ENCODE measurements at regions not wholly inside any gene's neighbourhood (a gene's known extent, or its start where the extent isn't known, plus 50 kb on each side); places are given as distances from the start of the nearest gene placed in this dataset.

DNA sequence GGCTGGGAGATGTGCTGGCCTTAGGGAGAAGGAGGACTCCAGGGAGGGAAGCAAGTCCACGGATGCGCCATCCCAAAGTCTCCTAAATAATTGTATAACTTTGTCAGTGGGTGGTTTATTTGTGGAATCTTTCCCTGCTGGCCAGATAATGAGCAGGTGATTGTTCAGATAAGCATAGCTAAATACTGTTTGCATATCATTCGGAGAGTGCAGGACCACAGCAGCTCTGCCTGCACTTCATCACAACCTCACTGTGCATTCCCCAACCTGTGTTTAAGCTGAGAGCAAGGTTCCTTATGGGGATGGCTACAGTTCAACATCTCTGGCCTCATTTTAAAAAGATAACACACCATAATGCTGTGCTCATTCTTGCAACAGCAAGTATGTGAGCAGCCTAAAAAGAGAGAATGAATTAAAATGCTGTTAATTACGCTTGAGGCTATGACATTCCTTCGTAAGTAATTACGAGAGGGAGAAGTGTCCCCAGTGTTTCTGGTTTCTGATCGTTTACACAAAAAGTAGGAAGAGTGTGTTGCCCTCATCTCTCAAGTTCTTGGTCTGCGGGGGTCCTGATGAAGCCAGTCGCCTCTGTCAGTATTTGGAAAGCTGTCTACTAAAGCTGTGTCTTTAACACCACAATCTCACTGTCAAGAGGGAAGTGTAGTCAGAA is 272.0 kb upstream of the RORA start:
- H3K9me1 ChIP-seq (replicated peaks; ENCODE audit: control insufficient read depth, extremely low read depth, insufficient read depth, low read length): no peaks in the 10 kb centered on the region
- no peaks in the 10 kb centered on the region for H3K9me3 ChIP-seq (replicated peaks; ENCODE audit: control insufficient read depth, insufficient read depth, low read length)
- no peak overlapping the region for H2AFZ ChIP-seq (ENCODE audit: low read depth, low read length)
- FAIRE-seq (no peak), DNase-seq (ENCODE audit: low read depth, low spot score) (no peak)
- no peaks in the 10 kb centered on the region for H3K36me3 ChIP-seq (ENCODE audit: control insufficient read depth in 2 of 2, extremely low read depth in 1 of 2, insufficient read depth in 2 of 2, low read length in 2 of 2)
- intact Hi-C loops (cut with micrococcal nuclease) (no loop called here), dilution Hi-C loops (cut with MboI; ENCODE audit: extremely low pct_ligation_motif_present, low sequenced_read_pairs) (no loop called here)
- no peaks in the 10 kb centered on the region for H3K79me2 ChIP-seq (ENCODE audit: control insufficient read depth, insufficient read depth, low read length)
- ChIA-PET CTCF (interaction anchor here (1.0 kb wide), 1 partner anchor 16 kb away, joined by 3 read pairs; no protein-coding TSS in a partner anchor), POLR2A (no interaction called here)
- H3K4me2 ChIP-seq (ENCODE audit: insufficient read depth, low read length): no peak overlapping the region
- peaks cover 11% of the 10 kb centered on the region for H3K4me1 ChIP-seq (ENCODE audit: control insufficient read depth, extremely low read depth, insufficient read depth, low read length)
- H3K4me3 ChIP-seq (replicated peaks in 1 of 3; ENCODE audit: insufficient read depth in 1 of 3, low read depth in 1 of 3, low read length in 3 of 3): no peak overlapping the region
- no peaks in the 10 kb centered on the region for H4K20me1 ChIP-seq (replicated peaks; ENCODE audit: control insufficient read depth, extremely low read depth, insufficient read depth, low read length)
- TF ChIP-seq POLR2A (IDR thresholded peaks at IDR 0.05; ENCODE audit: low read depth, low read length) (no peak), POLR2AphosphoS5 (IDR thresholded peaks at IDR 0.05; ENCODE audit: insufficient read depth, low read depth, low read length) (no peak), GATA2 (IDR thresholded peaks at IDR 0.05; ENCODE audit: insufficient read depth, insufficient read length, low read depth, low read length) (no peak), JUN (IDR thresholded peaks at IDR 0.05; ENCODE audit: borderline replicate concordance, insufficient read depth, insufficient read length, low read depth) (no peak), EZH2 (IDR thresholded peaks at IDR 0.05; ENCODE audit: borderline replicate concordance, low read depth, low read length, severe bottlenecking) (no peak), FOS (IDR thresholded peaks at IDR 0.05; ENCODE audit: borderline replicate concordance, insufficient read depth, low read length) (no peak), MYC (IDR thresholded peaks at IDR 0.05; ENCODE audit: low read depth, low read length) (no peak)
- TF ChIP-seq, protein P1, sequence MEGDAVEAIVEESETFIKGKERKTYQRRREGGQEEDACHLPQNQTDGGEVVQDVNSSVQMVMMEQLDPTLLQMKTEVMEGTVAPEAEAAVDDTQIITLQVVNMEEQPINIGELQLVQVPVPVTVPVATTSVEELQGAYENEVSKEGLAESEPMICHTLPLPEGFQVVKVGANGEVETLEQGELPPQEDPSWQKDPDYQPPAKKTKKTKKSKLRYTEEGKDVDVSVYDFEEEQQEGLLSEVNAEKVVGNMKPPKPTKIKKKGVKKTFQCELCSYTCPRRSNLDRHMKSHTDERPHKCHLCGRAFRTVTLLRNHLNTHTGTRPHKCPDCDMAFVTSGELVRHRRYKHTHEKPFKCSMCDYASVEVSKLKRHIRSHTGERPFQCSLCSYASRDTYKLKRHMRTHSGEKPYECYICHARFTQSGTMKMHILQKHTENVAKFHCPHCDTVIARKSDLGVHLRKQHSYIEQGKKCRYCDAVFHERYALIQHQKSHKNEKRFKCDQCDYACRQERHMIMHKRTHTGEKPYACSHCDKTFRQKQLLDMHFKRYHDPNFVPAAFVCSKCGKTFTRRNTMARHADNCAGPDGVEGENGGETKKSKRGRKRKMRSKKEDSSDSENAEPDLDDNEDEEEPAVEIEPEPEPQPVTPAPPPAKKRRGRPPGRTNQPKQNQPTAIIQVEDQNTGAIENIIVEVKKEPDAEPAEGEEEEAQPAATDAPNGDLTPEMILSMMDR (IDR thresholded peaks at IDR 0.05; ENCODE audit: extremely low read depth in 1 of 2, insufficient read depth in 1 of 2, low read depth in 1 of 2, low read length in 2 of 2): no peak
- TF ChIP-seq, protein P2, sequence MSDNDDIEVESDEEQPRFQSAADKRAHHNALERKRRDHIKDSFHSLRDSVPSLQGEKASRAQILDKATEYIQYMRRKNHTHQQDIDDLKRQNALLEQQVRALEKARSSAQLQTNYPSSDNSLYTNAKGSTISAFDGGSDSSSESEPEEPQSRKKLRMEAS (IDR thresholded peaks at IDR 0.05; ENCODE audit: insufficient read depth, insufficient read length): no peak
- no peak overlapping the region for H3K9ac ChIP-seq (replicated peaks; ENCODE audit: extremely low read depth, insufficient read depth, low read length)
- no peak overlapping the region for H3K27ac ChIP-seq (ENCODE audit: insufficient read depth, low read depth, low read length)
- BruUV-seq (replicated peaks): no TSS peak
- peaks cover 11 to 13% of the 10 kb centered on the region in 2 experiments for H3K27me3 ChIP-seq (ENCODE audit: control insufficient read depth in 2 of 2, insufficient read depth in 2 of 2, low read length in 2 of 2)
